Activated CD4-positive, alpha-beta T cell treated with anti-CD3 and anti-CD28 coated beads, Interleukin-2, amount 50 U/mL, for 16 hours (primary cell): ENCODE measurements at regions not wholly inside any gene's neighbourhood (a gene's known extent, or its start where the extent isn't known, plus 50 kb on each side); places are given as distances from the start of the nearest gene placed in this dataset.

Experiments used
- DNase-seq: peaks from one replicate; pipeline ENCODE4 v3.0.0-alpha.2; 2020

DNA sequence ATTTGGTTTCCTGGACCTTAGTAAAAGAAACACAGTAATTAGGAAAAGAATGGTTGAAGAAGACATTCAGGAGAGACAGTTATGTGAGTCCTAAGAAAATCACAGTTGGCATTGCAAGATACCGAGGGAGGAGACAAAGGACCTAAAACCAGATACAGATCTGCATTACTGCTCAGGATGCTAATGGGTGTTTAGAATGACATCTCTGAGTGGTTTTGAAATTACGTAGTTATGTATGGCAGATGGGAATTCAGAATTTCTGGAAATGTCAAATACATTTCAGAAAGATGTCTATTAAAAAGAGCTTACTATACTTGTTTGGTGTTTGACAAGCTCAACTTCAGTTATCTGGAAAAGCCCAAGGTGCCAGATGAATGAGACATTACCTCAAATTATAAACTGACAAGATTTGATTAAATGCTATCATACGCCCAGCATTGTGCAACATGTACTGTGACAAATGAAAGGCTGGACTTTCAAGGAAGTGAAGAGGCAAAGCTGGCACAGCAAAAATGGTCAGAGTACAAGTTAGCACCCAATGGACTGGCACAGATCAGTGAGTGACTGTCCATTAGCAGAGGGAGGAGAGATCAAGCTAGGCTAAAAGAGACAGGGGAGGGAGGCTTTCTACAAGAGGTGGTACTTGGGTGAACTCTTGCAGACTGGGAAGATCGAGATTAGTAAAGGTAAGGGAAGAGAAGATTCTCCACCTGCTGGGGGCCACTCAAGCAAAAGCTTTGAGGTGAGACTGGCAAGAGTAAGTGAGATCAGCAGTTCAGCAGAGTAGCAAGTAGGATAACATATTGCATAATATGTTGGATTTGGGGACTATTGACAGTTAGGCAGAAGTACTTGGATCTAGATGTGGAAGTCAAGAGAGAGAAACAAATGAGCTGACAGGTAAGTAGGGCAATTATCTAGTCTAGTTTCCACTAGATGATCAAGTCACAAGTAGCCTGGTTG, 168.9 kb downstream of the CYRIA start:
- no peak for DNase-seq

DNA sequence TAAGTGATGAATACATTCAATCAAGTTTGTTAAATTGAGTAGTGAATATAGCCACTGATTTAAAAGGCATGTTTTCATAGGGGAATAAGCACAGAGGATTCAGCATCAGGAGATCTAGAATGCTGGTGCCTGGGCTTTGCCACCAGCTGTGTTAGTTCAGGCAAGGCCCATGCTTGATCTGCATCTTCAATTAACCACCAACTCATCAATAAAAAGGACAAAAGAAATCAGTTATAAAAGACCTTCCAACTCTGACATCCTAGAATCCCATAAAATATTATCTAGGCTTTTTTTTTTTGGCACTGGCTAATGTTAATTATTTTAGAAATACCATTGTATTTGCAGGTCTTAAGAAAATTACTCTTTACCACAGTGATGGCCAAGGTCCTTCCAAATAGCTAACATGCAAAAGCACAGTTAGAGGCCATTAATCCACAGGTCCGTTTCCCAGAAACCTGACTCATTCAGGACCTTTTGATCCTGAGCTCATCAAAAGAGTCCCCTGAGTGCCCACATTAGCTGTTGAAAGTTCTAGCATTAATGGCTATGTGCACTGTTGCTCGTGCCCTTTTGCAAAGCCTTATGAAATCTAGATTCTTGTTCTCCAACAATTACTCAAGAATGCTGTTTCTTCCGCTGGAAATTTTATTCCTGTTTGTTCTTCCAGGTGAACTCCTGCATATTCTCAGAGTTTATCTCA, 170.0 kb downstream of the CYRIA start:
- DNase-seq, result no peak

DNA sequence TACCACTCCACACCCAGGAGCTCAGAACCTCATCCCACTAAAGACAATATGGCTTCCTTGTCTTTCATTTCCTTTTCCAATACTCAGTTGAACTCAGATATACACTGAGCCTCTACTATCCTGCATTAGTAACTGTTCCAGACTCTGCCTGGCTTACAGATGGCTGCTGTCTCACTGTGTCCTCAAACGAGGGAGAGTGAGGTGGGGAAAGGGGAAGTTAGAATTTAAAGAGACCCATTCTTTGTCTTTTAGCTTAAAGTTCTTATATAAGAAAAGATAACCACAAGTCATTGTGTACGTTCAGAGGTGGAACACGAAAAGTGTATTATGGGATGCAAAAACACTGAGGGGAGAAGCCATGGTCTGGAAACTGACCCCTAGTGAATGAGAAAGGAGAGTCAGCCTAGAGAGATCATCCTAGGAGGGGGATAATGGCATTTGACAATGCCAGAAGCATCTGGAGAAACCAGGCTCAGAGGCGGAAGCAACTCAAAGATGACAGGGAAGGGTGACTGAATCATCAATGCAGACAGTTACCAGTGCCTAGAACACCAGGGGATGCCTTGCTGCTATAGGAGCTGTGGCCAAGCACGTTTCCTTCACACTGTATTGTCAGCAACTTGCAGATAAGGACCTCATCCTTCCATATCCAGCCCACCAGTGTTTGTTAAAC, 170.7 kb downstream of the CYRIA start:
- no peak for DNase-seq

DNA sequence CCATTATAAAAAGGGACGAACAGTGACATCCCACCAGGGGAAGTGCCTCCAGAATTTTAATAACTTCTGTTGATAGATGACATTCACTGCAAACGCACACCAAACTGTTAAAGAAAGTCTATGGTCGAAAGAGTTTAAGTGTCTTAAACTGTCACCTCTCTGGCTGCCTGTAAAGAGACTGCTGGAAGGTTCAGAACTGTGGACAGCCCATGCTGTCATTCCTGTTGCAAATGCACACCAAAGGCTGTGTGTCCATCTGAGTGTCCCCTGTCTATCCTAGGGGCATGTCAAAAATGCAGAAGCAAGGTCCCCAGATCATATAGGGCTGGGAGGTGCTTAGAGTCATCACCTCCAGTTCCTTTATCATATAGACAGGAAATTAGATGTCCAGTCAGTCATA, 171.8 kb downstream of the CYRIA start:
- DNase-seq, result no peak

DNA sequence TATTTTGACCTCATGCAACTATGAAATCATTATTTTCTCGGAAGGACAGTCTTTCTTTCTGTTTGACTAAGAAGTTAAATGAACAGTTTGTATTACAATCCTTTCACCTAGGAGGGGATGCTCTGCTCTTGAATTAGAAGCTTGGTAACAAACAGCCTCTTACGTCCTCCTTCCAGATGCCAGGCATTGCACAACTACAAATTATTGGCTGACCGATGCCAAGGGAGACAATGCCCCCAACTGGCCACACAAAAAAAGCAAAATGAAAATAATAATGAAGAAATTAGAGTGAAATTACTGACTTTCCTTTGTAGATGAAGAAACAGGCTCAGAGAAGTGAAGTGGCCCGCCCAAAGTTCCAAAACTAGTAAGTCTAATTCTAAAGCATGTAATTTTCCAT, 177.9 kb downstream of the CYRIA start:
- no peak for DNase-seq

DNA sequence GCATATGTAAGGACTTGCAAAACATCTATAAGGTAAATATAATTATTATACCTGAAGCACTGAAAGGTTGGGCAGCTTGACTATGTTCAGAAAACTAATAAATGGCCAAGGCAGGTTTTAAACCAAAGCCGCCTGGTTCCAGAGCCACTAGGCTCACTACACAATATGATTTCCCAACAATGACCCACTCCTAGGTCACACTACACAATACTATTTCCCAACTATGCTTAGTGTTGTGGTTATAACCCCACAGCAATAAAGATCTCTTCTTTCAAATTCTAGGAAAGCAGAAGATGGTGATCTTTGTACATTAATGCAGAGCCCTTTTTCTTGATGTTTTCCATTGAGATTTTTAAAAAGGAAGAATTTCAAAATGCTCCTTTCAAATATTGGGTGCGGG, 180.4 kb downstream of the CYRIA start:
- no peak for DNase-seq

DNA sequence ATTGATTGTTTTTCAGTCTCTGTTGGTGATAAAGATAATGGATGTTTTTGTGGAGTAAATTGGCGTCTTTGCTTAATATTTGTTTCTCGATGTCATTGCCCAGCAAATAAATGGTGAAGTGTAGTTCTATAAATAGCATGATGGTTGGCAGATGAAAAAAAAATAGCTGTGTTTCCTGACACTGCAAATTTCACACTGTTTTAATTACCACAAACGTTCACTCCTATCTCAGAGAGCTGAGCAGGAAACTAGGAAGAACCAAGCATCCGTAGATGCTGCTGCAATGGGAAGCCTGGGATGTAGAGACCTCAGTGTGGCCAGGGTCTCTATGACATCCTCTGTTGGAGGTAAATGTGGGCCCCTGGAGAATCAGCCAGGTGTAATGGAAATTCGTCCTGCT, 183.2 kb downstream of the CYRIA start:
- DNase-seq, result no peak

DNA sequence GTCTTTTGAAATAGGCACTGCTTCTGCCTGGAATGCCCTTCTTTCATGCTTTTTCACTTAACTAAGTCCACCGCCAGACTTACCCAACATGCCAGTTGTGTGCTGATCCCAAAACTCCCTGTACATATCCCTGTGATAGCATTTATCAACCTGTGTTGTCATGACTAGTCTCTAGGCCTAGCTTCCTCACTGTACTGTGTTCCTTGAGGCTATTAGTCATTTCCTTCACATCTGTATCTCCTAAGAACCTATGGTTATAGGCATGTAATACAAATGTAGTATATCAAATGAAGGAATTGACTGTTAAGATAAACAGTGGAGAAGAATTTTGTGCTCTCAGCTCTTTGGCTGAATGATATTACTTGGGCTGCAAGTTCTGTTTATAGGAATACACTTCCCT, 184.3 kb downstream of the CYRIA start:
- no peak for DNase-seq

DNA sequence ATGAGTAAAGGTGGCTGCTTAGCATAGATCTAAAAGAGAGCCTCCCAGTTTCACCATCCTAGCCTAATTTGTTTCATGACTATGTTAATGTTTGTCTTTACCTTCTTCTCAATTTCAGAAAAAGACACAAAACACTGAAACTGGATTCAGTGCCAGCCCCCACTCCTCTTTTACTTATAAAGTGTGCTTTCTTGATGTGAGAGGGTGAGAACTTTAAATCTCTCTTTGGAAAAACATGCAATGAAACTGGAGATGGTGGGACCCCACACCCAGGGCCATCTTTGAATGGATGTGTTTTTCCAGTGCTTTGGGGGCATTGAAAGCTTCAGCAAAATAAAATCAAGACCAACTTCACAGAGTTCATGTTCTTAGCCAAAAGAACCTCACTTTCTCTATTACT, 185.9 kb downstream of the CYRIA start:
- no peak for DNase-seq

DNA sequence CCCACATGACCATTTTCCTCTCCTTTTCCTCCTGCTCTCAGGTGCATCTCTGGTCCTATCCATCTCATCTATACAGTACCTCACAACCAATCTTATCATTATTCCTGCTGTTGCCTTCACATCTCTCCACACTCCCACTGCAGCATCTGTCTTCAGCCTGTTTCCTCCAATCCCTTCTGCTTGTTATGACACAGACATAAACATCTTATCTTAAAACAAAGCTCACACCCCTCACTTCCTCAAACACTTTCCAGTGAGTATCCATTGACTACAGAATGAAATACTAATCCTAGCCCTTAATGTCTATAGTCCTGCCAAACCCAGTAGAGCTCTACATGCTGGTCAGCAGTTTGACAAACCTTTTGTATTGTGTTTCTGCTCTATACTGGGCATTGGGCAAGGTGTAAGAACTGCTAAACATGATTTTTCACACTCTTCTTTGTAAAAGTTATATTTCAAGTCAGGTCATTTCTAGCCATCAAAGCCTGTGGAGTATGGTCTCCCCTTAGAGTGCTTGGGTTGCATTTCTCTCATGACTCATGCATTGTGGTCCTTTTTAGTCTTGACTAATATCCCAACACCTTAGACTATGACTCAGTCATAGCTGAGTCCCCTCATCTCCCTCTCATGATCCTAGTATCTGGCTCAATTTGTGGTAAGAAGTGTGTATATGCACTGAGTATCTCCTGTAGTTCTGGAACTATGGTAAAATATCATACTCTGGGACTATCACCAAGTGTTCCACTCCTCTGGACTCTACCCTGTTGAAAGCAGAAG, 187.0 kb downstream of the CYRIA start:
- peak; percentile 35 for DNase-seq

DNA sequence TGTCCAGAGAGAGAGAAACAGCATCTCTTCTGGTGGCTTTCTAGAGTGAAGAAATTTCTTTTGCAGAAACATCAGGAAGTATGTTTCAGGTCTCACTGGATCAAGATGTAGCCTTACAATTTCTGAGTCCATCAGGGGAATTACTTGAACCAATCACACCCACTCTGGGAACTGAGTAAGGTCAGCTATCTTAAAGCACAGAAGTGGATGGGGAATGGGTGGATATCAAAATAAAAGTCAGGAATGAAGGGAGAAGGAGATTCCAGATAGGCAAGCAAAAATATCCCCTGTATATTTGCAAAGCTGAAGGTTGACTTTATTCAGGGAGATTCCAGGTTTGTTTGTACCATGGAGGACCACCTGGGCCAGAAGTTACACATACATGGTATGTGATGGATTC, 188.0 kb downstream of the CYRIA start:
- no peak for DNase-seq

DNA sequence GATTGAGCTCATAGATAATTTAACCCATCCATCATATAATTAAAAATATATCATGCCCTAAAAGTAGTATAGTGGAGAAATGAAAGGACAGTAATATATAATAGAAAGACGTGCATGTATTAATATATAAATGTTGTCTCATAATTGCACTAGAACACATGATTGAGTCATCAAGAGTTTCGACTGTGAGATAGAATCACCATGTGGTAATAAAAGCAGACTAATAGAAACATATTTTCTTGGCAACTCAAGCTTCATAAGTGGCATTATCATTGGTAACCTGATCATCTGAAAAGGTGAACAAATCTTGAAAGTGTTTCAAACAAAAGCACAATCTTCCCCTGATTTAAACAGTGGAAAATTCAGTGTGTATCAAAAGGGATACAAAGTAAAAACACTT, 188.8 kb downstream of the CYRIA start:
- no peak for DNase-seq

DNA sequence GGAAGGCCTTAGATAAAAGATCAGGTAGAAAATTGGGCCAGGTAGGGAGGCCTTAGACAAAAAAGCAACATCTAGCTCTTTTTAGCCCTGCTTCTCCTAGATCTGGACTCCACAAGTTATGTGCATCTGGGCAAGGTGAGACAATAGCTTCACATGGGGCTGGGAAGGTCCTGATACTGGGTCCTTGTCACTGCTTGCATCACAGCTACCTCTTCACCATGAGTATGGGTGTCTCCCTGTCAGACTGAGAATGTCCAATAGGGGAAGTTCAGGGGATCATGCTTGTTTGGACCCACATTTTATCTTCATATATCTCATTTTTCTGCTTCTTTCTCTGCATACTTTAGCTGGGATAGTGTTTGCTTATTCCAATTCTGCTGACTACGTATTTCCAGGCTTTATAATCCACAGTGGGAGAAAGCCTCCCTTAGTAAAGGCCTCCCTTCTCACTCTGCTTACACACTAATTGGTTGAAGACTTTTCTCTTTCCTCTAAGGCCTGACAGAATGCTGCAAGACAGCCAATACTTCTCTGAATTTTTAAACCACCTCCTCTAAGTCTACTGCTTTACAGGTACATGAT, 189.6 kb downstream of the CYRIA start:
- DNase-seq, result no peak

DNA sequence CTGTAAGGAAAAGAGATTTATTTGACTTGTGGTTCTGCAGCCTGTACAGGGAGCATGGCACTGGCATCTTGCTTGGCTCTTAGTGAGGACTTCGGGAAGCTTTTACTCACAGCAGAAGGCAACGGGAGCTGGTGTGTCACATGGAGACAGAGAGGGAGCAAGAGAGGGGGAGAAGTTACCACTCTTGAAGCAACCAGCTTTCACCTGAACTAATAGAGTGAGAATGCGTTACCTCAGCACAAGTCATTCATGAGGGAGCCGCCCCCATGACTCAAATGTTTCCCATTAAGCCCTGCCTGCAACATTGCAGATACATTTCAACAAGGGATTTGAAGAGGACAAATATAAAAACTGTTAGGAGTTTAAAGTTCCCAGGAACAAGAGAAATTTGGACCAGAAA, 190.0 kb downstream of the CYRIA start:
- no peak for DNase-seq

DNA sequence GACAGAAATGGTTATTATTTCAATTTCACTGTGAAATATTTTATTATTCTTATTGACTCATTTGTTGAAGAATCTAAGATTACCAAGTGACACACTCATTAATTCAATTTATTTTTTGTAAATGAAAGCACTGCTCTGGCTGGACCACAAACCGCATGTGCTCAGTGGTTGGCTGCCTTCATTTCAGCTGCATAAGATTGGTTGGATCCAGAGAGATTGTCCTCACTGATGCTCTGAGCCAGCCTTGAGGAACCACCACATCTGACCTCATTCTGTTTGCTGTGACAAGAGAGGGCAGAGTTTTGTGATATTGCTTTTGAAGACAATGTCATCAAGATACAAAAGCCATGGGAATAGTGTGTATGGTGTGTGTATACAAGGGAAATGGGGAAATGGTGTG, 192.1 kb downstream of the CYRIA start:
- DNase-seq, result no peak

DNA sequence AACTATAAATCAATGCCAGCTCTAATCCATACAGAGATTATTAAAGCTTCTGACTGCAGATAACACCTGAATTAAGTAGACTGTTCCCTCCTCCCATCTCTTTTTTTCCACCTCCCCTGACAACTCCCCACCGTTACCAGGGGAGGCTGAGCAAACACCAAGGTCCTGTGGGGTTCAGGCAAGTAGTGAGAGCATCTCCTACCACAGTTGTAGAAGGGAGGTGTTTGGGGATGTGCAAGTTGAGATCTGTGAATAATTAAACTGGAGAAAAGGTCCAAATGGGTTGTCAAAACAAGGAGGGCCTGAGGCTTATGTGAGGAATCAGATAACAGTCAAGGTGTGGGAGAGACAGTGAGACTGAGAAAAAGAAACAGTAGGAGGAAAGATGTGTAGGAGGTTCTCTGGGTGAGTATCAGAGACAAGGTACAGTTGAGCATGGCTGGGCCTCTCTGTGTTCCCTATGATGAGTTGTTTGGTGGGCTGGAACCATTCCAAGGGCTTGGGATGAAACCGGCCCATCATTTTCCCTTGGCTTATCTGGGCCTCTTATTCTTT, 194.6 kb downstream of the CYRIA start:
- DNase-seq, result no peak

DNA sequence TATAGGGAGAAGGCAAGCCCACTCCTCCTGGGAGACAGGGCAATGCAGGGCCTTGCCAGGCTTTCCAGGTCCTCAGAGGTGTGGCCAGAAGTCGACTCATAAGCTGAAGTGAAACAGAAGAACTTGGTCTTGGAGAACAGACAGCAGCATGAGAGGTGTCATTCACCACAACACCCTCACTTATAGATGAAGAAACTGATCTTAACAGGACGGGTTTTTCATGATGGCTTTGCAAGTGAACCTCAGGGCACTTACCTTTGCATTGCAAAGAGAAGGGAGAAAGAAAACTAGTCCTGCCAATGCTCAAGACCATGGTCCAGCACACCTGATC, 198.8 kb downstream of the CYRIA start:
- DNase-seq, result no peak

DNA sequence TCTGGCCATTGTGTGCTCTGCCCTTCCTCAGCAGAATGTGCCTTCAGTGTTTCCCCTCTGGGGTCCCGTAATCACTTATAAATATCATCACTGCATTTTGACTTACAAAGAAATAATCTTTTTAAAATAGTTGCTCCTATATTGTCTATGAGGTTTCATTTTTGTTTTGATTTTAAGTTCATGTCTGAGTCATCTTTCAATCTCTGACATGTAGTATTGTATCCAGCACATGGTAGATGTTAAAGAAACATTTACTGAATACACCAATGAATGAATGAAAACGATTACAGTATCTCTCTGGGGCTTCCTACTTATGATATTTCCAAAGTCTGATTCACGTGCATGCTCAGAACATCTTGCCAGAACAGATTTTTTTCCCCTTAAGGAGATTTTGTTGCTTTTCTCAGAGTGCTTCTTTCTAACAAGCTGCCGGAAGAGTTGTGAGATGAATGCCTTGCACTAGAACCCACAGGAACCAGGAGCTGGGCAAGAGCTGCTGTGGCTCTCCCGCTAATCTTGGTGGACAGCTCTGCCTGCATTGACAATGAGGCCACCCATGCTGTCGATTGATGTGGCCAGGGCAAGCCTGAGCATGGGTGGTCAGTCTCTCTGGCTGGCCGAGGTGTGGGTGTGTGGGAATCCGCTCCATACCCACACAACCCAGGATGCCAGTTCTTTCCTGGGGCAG, 199.4 kb downstream of the CYRIA start:
- DNase-seq, result no peak

DNA sequence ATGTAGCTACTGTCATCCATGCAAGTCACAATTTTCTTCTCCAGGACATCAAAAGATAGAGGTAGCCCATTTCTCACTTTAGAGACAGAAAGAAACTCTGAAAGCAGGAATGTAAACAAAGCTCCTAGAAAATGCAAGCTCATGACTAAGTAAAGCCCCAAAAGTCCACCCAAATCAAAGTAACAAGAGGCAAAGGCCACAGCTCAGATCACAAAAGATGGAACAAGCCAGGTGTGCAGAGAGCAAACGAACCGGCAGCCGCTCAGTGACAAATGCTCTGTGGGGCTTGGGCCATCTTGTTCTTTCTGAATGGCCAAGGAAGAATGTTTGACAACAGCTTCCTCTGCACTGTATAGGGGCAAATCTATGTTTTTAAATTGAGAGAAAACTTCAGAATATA, 201.0 kb downstream of the CYRIA start:
- no peak for DNase-seq

DNA sequence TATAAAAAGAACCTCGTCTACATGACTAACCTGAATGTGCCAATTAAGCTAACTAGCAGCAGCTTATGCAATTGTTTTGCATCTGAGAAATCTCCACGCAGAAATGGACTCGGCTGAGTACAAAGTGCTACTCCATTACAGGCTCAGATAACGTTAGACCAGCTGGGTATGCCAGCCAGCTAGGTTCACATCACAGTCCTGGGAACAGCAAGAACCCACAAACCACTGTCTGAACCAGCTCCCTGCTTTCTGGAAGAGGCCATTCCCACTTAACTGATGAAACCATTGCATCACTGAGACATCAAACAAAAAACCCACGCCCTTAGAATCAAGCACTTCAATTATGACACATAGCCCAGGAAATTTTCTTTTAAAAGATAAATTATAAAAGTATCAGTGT, 202.7 kb downstream of the CYRIA start:
- DNase-seq, result no peak

DNA sequence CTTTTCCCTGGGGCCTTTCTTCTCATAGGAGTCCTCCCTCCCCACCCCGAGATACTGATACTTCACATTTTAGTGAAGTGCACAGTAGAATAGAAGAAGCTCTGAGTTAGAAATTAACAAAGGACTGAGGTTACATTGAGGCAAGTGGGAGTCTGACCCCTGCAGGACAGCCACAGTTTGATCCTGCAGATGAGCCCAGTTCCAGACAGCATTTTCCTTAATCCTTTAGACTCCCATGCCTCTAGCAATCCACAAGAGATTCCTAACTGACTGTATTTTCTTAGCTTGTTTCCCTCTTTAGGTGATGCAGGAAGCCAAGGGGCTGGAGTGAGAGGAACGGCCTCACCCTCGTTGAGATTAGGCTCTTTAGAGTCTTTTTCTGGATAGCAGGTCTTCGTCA, 204.0 kb downstream of the CYRIA start:
- no peak for DNase-seq

DNA sequence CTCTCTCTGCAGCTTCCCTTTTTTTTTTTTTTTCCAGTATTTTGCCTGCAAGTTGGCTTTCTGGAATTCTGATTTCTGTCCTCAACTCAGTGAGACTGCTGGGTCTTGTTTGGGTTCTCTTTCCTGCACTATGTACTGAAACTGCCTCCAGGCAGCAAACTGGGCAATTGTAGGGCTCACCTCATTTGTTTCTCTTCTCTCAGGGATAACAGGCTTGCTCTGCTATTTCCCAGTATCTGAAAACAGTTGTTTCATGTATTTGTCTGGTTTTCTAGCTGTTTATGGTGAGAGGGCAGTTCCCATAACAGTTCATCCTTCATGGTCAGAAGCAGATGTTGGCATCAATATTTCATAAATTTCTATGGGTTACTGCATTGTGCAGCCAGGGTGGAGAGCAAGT, 206.0 kb downstream of the CYRIA start:
- no peak for DNase-seq
